ENCODE measurements at regions not wholly inside any gene's neighbourhood (a gene's known extent, or its start where the extent isn't known, plus 50 kb on each side); places are given as distances from the start of the nearest gene placed in this dataset.
"Not testable (repeated sequence)": the region's sequence is repeated elsewhere in the genome, so short reads cannot be mapped to it uniquely, and the experiment has no call there.

DNA sequence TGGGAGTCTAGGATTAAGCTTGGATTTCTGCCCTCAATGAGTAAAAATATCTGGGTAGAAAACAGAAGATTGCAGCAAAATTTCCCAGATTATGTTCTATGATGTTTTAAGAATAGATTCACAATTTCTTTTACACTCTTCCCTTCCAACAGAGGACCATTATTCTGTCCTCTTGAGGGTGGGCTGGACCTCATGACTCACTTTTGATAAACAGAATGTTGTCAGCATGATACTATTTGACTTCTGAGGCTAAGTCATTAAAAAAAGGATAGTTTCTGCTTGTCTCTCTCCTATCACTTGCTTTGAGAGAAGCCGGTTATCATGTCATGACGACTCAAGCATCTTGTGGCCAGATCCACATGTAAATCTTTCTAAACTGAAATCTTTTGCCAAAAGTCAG lies 396.2 kb upstream of the CDIN1 start:
- Histone ChIP-seq H3K27me3 (no peaks in the 10 kb centered on the region), H3K9me3 (no peaks in the 10 kb centered on the region), H3K4me1 (peaks cover 0 to 3% (median under 1%) of the 10 kb centered on the region in 3 donors), H3K27ac (no peak overlapping the region), H3K36me3 (no peaks in the 10 kb centered on the region), H3K4me3 (no peak overlapping the region)
- WGBS, 2 donors (ENCODE audit: low coverage in 1 of 2): 48 to 88% methylated on average over 2 of the region's 2 CpGs
- TF ChIP-seq POLR2AphosphoS5 (IDR thresholded peaks at IDR 0.05): no peak
- no peak for TF ChIP-seq CTCF (IDR thresholded peaks at IDR 0.05)
- no peak for TF ChIP-seq POLR2A (IDR thresholded peaks at IDR 0.05)
- TF ChIP-seq EP300 (IDR thresholded peaks at IDR 0.05): no peak
- no peak for ATAC-seq

GRCh38 chr15:36185438-36185837 lies 394.0 kb upstream of the CDIN1 start:
- Histone ChIP-seq H3K27ac (no peak overlapping the region), H3K4me3 (no peak overlapping the region), H3K9me3 (no peaks in the 10 kb centered on the region), H3K4me1 (no peaks in the 10 kb centered on the region), H3K27me3 (no peaks in the 10 kb centered on the region), H3K36me3 (no peaks in the 10 kb centered on the region)
- TF ChIP-seq POLR2A (IDR thresholded peaks at IDR 0.05): no peak
- TF ChIP-seq CTCF (IDR thresholded peaks at IDR 0.05): no peak
- TF ChIP-seq POLR2AphosphoS5 (IDR thresholded peaks at IDR 0.05): no peak
- no peak for TF ChIP-seq EP300 (IDR thresholded peaks at IDR 0.05)
- WGBS, 2 donors (ENCODE audit: low coverage in 1 of 2): 44 to 75% methylated on average over 1 of the region's 1 CpG
- ATAC-seq: no peak

DNA sequence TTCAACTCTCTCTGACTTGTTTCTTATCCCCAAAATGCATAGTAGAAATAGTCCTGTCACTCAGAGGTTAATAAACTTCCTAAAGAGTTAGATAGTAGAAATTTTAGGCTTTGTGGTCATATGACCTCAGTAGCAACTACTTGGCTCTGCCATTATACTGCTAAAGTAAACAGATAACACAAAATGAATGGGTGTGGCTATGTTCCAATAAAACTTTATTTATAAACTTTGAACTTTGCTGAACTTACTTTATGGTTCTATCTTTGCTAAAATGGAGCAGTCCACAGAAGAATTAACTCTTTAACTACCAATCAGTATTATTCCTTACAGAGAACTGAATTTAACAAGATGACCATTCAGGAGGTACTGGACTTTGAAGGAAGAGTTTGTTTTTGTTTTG lies 393.6 kb upstream of the CDIN1 start:
- no peaks in the 10 kb centered on the region for H3K4me1 ChIP-seq
- H3K27me3 ChIP-seq: no peaks in the 10 kb centered on the region
- TF ChIP-seq CTCF (IDR thresholded peaks at IDR 0.05) (no peak), EP300 (IDR thresholded peaks at IDR 0.05) (no peak), POLR2A (IDR thresholded peaks at IDR 0.05) (no peak), POLR2AphosphoS5 (IDR thresholded peaks at IDR 0.05) (no peak)
- no peak for ATAC-seq
- H3K9me3 ChIP-seq: no peaks in the 10 kb centered on the region
- no peak overlapping the region for H3K4me3 ChIP-seq
- no peak overlapping the region for H3K27ac ChIP-seq
- H3K36me3 ChIP-seq: no peaks in the 10 kb centered on the region

- Histone ChIP-seq H3K9me3 (no peaks in the 10 kb centered on the region), H3K27ac (no peak overlapping the region), H3K4me3 (no peak overlapping the region), H3K4me1 (no peaks in the 10 kb centered on the region), H3K36me3 (no peaks in the 10 kb centered on the region), H3K27me3 (no peaks in the 10 kb centered on the region)
- 57 to 94% methylated on average over 1 of the region's 1 CpG for WGBS, 2 donors (ENCODE audit: low coverage in 1 of 2)
- TF ChIP-seq CTCF (IDR thresholded peaks at IDR 0.05): no peak
- no peak for ATAC-seq
These were observed 393.1 kb upstream of the CDIN1 start for GRCh38 chr15:36186376-36186775.

- H3K27ac ChIP-seq: no peak overlapping the region
- ATAC-seq: no peak
- H3K4me1 ChIP-seq: no peaks in the 10 kb centered on the region
- no peak overlapping the region for H3K4me3 ChIP-seq
- no peaks in the 10 kb centered on the region for H3K27me3 ChIP-seq
- no peak for TF ChIP-seq CTCF (IDR thresholded peaks at IDR 0.05)
- TF ChIP-seq POLR2A (IDR thresholded peaks at IDR 0.05): no peak
- no peak for TF ChIP-seq EP300 (IDR thresholded peaks at IDR 0.05)
- TF ChIP-seq POLR2AphosphoS5 (IDR thresholded peaks at IDR 0.05): no peak
- no peaks in the 10 kb centered on the region for H3K36me3 ChIP-seq
- H3K9me3 ChIP-seq: no peaks in the 10 kb centered on the region
These were observed 388.0 kb upstream of the CDIN1 start for GRCh38 chr15:36191459-36191858.

- not testable (repeated sequence) for H3K36me3 ChIP-seq, H3K4me1 ChIP-seq, ATAC-seq, H3K27ac ChIP-seq, H3K4me3 ChIP-seq, H3K27me3 ChIP-seq, H3K9me3 ChIP-seq
- 90 to 91% methylated on average over 2 to 10 of the region's 30 CpGs for WGBS, 2 donors (ENCODE audit: low coverage in 1 of 2)
These were observed 383.9 kb upstream of the CDIN1 start for GRCh38 chr15:36195361-36196007.

Data from gastroesophageal sphincter (tissue), 4 donors.